DOHH2 (cell line): ENCODE measurements at regions not wholly inside any gene's neighbourhood (a gene's known extent, or its start where the extent isn't known, plus 50 kb on each side); places are given as distances from the start of the nearest gene placed in this dataset.

Experiments used
- EZH2phosphoT487 ChIP-seq: fragments of 200-600 bp; sonication (generic); IDR thresholded peaks from 2 replicates; pipeline ENCODE4 v1.6.1; 2017; ENCODE audit warnings: borderline replicate concordance, mild to moderate bottlenecking, antibody characterized with exemption, low read length, moderate library complexity, mixed read lengths
- TF ChIP-seq, protein P1 (sequence below): fragments of 200-600 bp; sonication (generic); IDR thresholded peaks from one replicate; pipeline ENCODE4 v1.5.1; 2014; ENCODE audit warnings: antibody characterized with exemption, mild to moderate bottlenecking, low read depth, low read length; ENCODE audit not compliant: poor library complexity, severe bottlenecking

DNA sequence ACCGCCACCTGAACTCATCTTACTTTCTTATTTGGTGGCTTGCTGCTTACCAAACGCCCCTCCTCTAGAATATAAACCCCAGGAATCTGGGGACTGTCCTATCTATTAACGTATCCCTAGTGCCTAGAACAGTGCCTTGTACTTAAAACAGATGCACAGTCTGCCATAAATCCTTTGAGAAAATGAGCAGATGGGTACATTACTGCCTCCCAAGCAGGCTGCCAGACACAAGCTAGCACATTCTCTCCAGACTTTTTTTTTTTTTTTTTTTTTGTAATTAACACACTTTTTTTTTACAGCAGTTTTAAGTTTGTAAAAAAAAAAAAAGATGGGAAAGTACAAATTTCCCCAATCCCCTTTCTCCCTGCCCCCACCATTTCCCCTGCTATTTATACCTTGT is 57.3 kb upstream of the RPL38 start:
- TF ChIP-seq, protein P1, sequence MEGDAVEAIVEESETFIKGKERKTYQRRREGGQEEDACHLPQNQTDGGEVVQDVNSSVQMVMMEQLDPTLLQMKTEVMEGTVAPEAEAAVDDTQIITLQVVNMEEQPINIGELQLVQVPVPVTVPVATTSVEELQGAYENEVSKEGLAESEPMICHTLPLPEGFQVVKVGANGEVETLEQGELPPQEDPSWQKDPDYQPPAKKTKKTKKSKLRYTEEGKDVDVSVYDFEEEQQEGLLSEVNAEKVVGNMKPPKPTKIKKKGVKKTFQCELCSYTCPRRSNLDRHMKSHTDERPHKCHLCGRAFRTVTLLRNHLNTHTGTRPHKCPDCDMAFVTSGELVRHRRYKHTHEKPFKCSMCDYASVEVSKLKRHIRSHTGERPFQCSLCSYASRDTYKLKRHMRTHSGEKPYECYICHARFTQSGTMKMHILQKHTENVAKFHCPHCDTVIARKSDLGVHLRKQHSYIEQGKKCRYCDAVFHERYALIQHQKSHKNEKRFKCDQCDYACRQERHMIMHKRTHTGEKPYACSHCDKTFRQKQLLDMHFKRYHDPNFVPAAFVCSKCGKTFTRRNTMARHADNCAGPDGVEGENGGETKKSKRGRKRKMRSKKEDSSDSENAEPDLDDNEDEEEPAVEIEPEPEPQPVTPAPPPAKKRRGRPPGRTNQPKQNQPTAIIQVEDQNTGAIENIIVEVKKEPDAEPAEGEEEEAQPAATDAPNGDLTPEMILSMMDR = no peak
- no peak for TF ChIP-seq EZH2phosphoT487
